Activated B cell treated with CpG ODN at 0.5 μM for 24 hours (primary cell): ENCODE measurements at regions not wholly inside any gene's neighbourhood (a gene's known extent, or its start where the extent isn't known, plus 50 kb on each side); places are given as distances from the start of the nearest gene placed in this dataset.
"Not testable (repeated sequence)": the region's sequence is repeated elsewhere in the genome, so short reads cannot be mapped to it uniquely, and the experiment has no call there.

Experiments used
- ATAC-seq: fragments of 200-7000 bp; cut with Tn5 transposase; one replicate; pipeline ENCODE4 v1.10.0; 2021; ENCODE audit warnings: low read depth, mild to moderate bottlenecking, moderate library complexity
- CTCF ChIA-PET: fragments of 350-600 bp; sonication (Branson Sonifier 250); formaldehyde crosslinking; loops from one replicate; lab custom pipeline; 2021; ENCODE audit warnings: antibody characterized with exemption; lab: Charles Lee
- POLR2A ChIA-PET: fragments of 350-600 bp; sonication (Branson Sonifier 250); formaldehyde crosslinking; loops from one replicate; lab custom pipeline; 2021; ENCODE audit warnings: antibody characterized with exemption; lab: Charles Lee
- DNase-seq: peaks from one replicate; pipeline ENCODE4 v3.0.0; 2022
- H3K27ac Mint-ChIP-seq: one replicate; pipeline ENCODE4 v1.8.0; 2020; ENCODE audit warnings: mixed read lengths
- H3K27me3 Mint-ChIP-seq: one replicate; pipeline ENCODE4 v1.8.0; 2021; ENCODE audit warnings: mixed read lengths
- H3K36me3 Mint-ChIP-seq: one replicate; pipeline ENCODE4 v1.8.0; 2021; ENCODE audit warnings: low read depth, mixed read lengths
- H3K4me1 Mint-ChIP-seq: one replicate; pipeline ENCODE4 v1.8.0; 2021; ENCODE audit warnings: mixed read lengths
- H3K4me3 Mint-ChIP-seq: one replicate; pipeline ENCODE4 v1.8.0; 2020; ENCODE audit warnings: mild to moderate bottlenecking, mixed read lengths
- H3K9me3 Mint-ChIP-seq: one replicate; pipeline ENCODE4 v1.8.0; 2020; ENCODE audit warnings: mixed read lengths
- intact Hi-C: fragments of 100-400 bp; cut with micrococcal nuclease; formaldehyde crosslinking; loops from one replicate; pipeline ENCODE4 v1.15.1; 2024
- TF ChIP-seq, protein P1 (sequence below): fragments of 200-600 bp; IDR thresholded peaks from one replicate; pipeline ENCODE4 v1.8.0; 2022; ENCODE audit warnings: antibody characterized with exemption, mild to moderate bottlenecking

DNA sequence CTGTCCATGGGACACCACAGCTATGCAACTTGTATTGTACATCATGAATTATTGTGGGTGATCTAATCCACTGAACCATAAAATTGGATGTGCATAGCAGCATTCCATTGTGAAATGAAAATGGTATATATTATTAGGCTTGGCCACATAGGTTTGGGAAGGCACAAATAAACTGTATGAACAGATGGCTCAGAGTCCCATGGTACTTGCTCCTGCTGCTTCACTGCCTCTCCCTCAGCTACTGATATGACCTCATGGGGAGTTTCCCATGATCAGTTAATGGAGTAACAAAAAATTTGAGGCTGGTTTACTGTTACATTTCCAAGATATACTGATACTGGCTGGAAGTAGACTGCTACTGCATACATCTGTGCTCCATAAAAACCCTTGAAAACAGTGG lies 152.7 kb upstream of the NEGR1 start:
- ATAC-seq (no peak), DNase-seq (no peak)
- intact Hi-C loops, result no loop called here
- Mint-ChIP-seq H3K9me3 (peaks cover 3% of the 10 kb centered on the region), H3K27me3 (no peaks in the 10 kb centered on the region), H3K4me1 (no peaks in the 10 kb centered on the region), H3K27ac (no peak overlapping the region), H3K36me3 (no peaks in the 10 kb centered on the region), H3K4me3 (no peak overlapping the region)
- TF ChIP-seq, protein P1, sequence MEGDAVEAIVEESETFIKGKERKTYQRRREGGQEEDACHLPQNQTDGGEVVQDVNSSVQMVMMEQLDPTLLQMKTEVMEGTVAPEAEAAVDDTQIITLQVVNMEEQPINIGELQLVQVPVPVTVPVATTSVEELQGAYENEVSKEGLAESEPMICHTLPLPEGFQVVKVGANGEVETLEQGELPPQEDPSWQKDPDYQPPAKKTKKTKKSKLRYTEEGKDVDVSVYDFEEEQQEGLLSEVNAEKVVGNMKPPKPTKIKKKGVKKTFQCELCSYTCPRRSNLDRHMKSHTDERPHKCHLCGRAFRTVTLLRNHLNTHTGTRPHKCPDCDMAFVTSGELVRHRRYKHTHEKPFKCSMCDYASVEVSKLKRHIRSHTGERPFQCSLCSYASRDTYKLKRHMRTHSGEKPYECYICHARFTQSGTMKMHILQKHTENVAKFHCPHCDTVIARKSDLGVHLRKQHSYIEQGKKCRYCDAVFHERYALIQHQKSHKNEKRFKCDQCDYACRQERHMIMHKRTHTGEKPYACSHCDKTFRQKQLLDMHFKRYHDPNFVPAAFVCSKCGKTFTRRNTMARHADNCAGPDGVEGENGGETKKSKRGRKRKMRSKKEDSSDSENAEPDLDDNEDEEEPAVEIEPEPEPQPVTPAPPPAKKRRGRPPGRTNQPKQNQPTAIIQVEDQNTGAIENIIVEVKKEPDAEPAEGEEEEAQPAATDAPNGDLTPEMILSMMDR, result no peak
- CTCF ChIA-PET, result no interaction called here
- POLR2A ChIA-PET, result no interaction called here

DNA sequence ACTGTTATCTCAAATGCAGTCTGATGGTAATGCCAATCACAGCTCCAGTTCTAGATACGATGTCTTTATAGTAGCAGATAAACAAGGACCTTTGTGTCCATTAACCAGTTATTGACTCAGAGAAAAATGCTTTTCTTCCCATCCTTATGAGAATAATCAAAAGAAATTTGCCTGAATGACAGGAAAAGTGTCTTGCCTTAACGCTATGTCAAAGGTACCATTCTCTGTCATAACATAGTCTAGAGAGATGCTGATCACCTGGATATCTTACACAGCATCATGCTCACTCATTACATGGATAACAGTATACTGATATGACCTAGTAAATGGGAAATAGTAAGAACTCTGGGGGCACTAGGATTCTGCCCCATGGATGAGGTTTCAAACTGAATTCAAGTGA lies 151.7 kb upstream of the NEGR1 start:
- TF ChIP-seq, protein P1, result no peak
- CTCF ChIA-PET, result no interaction called here
- H3K36me3 Mint-ChIP-seq, result no peaks in the 10 kb centered on the region
- H3K27ac Mint-ChIP-seq, result no peak overlapping the region
- no peak overlapping the region for H3K4me3 Mint-ChIP-seq
- intact Hi-C loops, result no loop called here
- POLR2A ChIA-PET, result no interaction called here
- peaks cover 3% of the 10 kb centered on the region for H3K9me3 Mint-ChIP-seq
- no peak for DNase-seq
- no peak for ATAC-seq
- H3K27me3 Mint-ChIP-seq, result no peaks in the 10 kb centered on the region
- no peaks in the 10 kb centered on the region for H3K4me1 Mint-ChIP-seq

- Mint-ChIP-seq H3K36me3 (no peaks in the 10 kb centered on the region), H3K4me1 (no peaks in the 10 kb centered on the region), H3K9me3 (peaks cover 3% of the 10 kb centered on the region), H3K4me3 (no peak overlapping the region), H3K27ac (no peak overlapping the region), H3K27me3 (no peaks in the 10 kb centered on the region)
- TF ChIP-seq, protein P1, result no peak
- intact Hi-C loops, result no loop called here
- ChIA-PET CTCF (no interaction called here), POLR2A (no interaction called here)
- ATAC-seq (no peak), DNase-seq (no peak)
Measured at GRCh38 chr1:72433591-72433990, 151.3 kb upstream of the NEGR1 start.

GRCh38 chr1:72432645-72433267 lies 150.4 kb upstream of the NEGR1 start:
- Mint-ChIP-seq H3K27me3 (no peaks in the 10 kb centered on the region), H3K4me3 (no peak overlapping the region), H3K4me1 (no peaks in the 10 kb centered on the region), H3K27ac (no peak overlapping the region), H3K36me3 (no peaks in the 10 kb centered on the region), H3K9me3 (peaks cover 6% of the 10 kb centered on the region)
- DNase-seq (no peak), ATAC-seq (no peak)
- POLR2A ChIA-PET, result no interaction called here
- intact Hi-C loops, result no loop called here
- CTCF ChIA-PET, result no interaction called here
- TF ChIP-seq, protein P1, result no peak

GRCh38 chr1:72431810-72432209 lies 149.5 kb upstream of the NEGR1 start:
- Mint-ChIP-seq H3K27ac (no peak overlapping the region), H3K4me3 (no peak overlapping the region), H3K9me3 (peaks cover 9% of the 10 kb centered on the region), H3K36me3 (no peaks in the 10 kb centered on the region), H3K4me1 (no peaks in the 10 kb centered on the region), H3K27me3 (no peaks in the 10 kb centered on the region)
- TF ChIP-seq, protein P1, result no peak
- ChIA-PET CTCF (no interaction called here), POLR2A (no interaction called here)
- DNase-seq (no peak), ATAC-seq (no peak)
- intact Hi-C loops, result no loop called here

DNA sequence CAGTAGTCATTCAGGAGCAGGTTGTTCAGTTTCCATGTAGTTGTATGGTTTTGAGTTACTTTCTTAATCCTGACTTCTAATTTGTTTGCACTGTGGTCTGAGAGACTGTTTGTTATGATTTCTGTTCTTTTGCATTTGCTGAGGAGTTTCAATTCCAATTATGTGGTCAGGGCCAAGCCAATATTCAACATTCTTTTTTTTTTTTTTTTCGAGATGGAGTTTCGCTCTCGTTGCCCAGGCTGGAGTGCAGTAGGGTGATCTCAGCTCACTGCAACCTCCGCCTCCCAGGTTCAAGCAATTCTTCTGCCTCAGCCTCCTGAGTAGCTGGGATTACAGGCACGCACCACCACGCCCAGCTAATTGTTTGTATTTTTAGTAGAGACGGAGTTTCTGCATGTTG lies 145.9 kb upstream of the NEGR1 start:
- POLR2A ChIA-PET, ATAC-seq, H3K36me3 Mint-ChIP-seq, intact Hi-C loops, DNase-seq, H3K27ac Mint-ChIP-seq, CTCF ChIA-PET, H3K27me3 Mint-ChIP-seq, H3K4me3 Mint-ChIP-seq, H3K4me1 Mint-ChIP-seq: not testable (repeated sequence)
- H3K9me3 Mint-ChIP-seq, result peaks cover 16% of the 10 kb centered on the region
